Muscle layer of colon (tissue), 2 donors: ENCODE measurements at regions not wholly inside any gene's neighbourhood (a gene's known extent, or its start where the extent isn't known, plus 50 kb on each side); places are given as distances from the start of the nearest gene placed in this dataset.

Experiments used
- H3K27ac ChIP-seq: one replicate; pipeline ENCODE4 v1.7.0; 2013; ENCODE audit warnings: low read depth, mild to moderate bottlenecking, low read length, moderate library complexity
- H3K27me3 ChIP-seq, 2 donors: one replicate each; pipeline ENCODE4 v1.7.0; 2013; ENCODE audit warnings: low read length in 2 of 2, mild to moderate bottlenecking in 2 of 2; ENCODE audit not compliant: insufficient read depth in 2 of 2, control insufficient read depth in 1 of 2
- H3K36me3 ChIP-seq: one replicate; pipeline ENCODE4 v1.7.0; 2013; ENCODE audit warnings: mild to moderate bottlenecking, low read length; ENCODE audit not compliant: insufficient read depth
- H3K4me1 ChIP-seq: one replicate; pipeline ENCODE4 v1.7.0; 2013; ENCODE audit warnings: mild to moderate bottlenecking, low read length; ENCODE audit not compliant: insufficient read depth
- H3K4me3 ChIP-seq, 2 donors: one replicate each; pipeline ENCODE4 v1.7.0; 2013; ENCODE audit warnings: low read length in 2 of 2, low read depth in 1 of 2, mild to moderate bottlenecking in 1 of 2, moderate library complexity in 1 of 2
- H3K9ac ChIP-seq: one replicate; pipeline ENCODE4 v1.7.0; 2013; ENCODE audit warnings: low read length
- H3K9me3 ChIP-seq: one replicate; pipeline ENCODE4 v1.7.0; 2013; ENCODE audit warnings: mild to moderate bottlenecking, low read length
- donor health status: abdominal sarcoma.
- donor health status: Adenocarcinoma of cecum.

DNA sequence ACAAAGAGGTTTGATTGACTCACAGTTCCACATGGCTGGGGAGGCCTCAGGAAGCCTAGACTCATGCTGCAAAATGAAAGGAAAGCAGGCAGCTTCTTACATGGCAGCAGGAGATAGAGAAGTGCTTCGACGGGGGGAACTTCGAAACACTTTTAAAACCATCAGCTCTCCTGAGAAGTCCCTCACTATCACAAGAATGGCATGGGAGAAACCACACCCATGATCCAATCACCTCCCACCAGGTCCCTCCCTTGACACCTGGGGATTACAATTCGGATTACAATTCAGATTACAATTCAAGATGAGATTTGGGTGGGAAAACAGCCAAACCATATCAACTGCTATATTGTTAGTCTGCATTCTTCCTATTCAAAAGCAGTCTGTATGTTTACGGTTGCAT, 322.3 kb upstream of the ISL1 start:
- Histone ChIP-seq H3K4me1 (no peaks in the 10 kb centered on the region), H3K9me3 (no peaks in the 10 kb centered on the region), H3K9ac (no peak overlapping the region), H3K27ac (no peak overlapping the region), H3K4me3 (no peak overlapping the region), H3K36me3 (no peaks in the 10 kb centered on the region), H3K27me3 (no peaks in the 10 kb centered on the region)

DNA sequence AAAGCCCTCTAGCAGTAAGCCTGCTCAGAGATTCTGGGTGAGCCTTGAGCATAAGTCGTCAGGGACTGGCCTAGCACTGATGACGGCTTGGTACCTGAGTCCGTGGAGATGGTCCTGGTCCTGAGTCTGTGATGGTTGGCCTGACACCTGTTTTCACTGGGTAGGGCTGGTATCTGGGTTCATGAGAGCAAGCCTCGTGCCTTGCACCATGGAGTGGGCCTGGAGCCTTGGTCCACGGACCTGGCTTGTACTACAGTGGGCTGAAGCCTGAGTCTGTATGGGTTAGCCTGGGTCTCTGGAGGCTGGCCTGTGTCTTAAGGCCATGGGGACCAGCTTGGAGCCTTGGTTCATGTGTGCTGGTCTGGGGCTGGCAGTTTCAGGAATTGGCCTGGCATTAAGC, 310.3 kb upstream of the ISL1 start:
- no peaks in the 10 kb centered on the region for H3K27me3 ChIP-seq
- no peaks in the 10 kb centered on the region for H3K9me3 ChIP-seq
- H3K36me3 ChIP-seq: no peaks in the 10 kb centered on the region
- H3K27ac ChIP-seq: no peak overlapping the region
- no peaks in the 10 kb centered on the region for H3K4me1 ChIP-seq
- H3K9ac ChIP-seq: no peak overlapping the region
- no peak overlapping the region for H3K4me3 ChIP-seq

DNA sequence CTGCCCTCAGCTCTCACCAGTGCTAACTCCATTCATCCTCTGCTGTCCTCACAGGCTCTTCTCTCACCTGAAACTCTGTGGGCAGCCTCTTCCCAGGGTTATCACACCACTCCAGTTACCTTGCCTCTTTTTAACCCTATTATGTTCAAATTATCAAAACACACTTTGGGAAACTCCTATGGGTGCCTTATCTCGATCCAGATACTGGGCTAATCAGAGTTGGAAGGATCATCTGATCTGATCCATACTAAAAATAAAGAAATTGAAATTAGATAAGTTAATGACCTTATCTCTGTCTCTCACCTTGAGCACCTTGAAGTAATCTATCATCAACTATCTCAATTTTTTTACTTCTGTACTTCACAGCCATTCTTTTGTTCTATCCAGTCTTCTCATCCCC, 300.5 kb upstream of the ISL1 start:
- Histone ChIP-seq H3K4me1 (no peaks in the 10 kb centered on the region), H3K9me3 (no peaks in the 10 kb centered on the region), H3K27ac (no peak overlapping the region), H3K4me3 (no peak overlapping the region), H3K36me3 (no peaks in the 10 kb centered on the region), H3K27me3 (no peaks in the 10 kb centered on the region), H3K9ac (no peak overlapping the region)

DNA sequence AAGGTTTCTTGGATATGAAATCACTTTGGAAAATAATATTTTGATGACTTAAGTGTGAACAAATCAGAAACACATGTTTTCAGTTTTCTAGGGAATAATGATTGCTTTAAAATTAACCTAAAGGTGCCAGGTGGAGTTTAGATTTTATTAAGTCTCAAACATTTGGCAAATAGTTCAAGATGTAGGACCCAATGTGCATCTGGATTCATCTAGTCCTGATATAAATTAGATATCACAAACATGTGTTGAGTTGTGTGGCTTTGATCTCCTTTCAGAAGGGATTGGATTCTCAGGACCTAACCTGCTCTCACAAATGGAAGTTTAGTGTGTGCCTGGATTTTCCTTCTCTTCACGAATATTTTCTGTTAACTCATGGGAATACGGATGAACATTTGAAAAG, 291.4 kb upstream of the ISL1 start:
- H3K9me3 ChIP-seq: no peaks in the 10 kb centered on the region
- H3K27me3 ChIP-seq: no peaks in the 10 kb centered on the region
- no peaks in the 10 kb centered on the region for H3K36me3 ChIP-seq
- no peak overlapping the region for H3K27ac ChIP-seq
- no peaks in the 10 kb centered on the region for H3K4me1 ChIP-seq
- no peak overlapping the region for H3K9ac ChIP-seq
- no peak overlapping the region for H3K4me3 ChIP-seq

DNA sequence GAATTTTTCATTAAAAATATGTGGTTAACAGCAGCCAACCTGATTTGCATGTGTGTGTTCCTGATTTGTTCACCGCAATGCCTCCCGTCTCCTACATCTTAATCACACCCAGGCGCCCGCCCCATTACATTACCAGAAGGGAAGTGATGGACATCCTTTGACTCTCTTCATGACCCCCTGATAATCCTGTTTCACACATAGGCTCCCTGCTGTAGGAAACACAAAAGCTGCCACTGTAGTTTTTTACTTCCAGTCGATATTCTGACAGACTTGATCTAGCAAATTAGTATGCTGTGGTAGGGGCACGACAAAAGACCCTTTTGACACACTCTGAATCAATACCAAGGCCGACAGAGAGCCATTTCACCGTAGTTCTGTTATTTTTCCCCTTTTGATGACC, 287.8 kb upstream of the ISL1 start:
- H3K4me1 ChIP-seq: no peaks in the 10 kb centered on the region
- H3K27ac ChIP-seq: no peak overlapping the region
- no peaks in the 10 kb centered on the region for H3K27me3 ChIP-seq
- no peaks in the 10 kb centered on the region for H3K9me3 ChIP-seq
- no peaks in the 10 kb centered on the region for H3K36me3 ChIP-seq
- no peak overlapping the region for H3K9ac ChIP-seq
- H3K4me3 ChIP-seq: no peak overlapping the region

DNA sequence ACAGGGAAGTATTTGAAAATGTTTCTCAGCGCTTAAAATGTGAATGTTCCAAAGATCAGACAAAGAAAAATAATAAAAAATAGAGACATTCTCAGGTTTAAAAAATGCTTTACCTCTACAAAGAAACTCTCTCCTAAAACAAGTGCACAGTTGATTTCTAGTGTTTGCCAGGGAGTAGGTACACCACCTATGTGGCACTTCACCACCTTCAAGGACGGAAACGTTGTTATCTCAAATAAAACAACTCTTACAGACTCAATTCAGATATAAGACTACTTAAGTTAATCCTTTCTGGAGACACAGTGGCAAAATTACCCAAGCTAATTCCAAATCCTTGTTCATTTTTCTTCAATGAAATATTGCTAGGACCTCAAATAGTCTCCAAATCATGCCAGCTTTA, 286.4 kb upstream of the ISL1 start:
- no peaks in the 10 kb centered on the region for H3K9me3 ChIP-seq
- no peaks in the 10 kb centered on the region for H3K27me3 ChIP-seq

DNA sequence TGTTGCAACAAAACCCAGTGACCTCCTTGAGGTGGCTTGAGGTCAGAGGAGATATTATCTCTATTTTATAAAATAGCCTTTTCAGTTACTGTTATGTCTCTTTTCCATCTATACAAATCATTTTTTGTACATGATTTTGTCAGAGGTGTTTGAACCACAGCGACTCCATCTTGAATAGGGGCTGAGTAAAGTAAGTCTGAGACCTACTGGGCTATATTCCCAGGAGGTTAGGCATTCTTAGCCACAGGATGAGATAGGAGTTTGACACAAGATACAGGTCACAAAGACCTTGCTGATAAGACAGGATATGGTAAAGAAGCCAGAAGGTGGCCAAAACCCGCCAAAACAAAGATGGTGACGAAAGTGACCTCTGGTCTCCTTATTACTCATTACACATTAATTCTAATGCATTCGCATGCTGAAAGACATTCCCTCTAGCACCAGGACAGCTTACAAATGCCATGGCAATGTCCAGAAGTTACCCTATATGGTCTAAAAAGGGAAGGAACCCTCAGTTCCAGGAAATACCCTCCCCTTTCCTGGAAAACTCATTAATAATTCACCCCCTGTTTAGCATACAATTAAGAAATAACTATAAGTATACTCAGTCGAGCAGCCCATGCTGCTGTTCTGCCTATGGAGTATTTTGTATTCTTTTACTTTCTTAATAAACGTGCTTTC, 283.9 kb upstream of the ISL1 start:
- Histone ChIP-seq H3K27me3 (no peaks in the 10 kb centered on the region), H3K4me3 (no peak overlapping the region), H3K9me3 (no peaks in the 10 kb centered on the region), H3K27ac (no peak overlapping the region), H3K9ac (no peak overlapping the region), H3K36me3 (no peaks in the 10 kb centered on the region), H3K4me1 (no peaks in the 10 kb centered on the region)

More for the DNA sequence above, 286.4 kb upstream of the ISL1 start:
- H3K4me1 ChIP-seq: no peaks in the 10 kb centered on the region
- no peak overlapping the region for H3K9ac ChIP-seq
- H3K4me3 ChIP-seq: no peak overlapping the region
- H3K36me3 ChIP-seq: no peaks in the 10 kb centered on the region
- H3K27ac ChIP-seq: no peak overlapping the region

DNA sequence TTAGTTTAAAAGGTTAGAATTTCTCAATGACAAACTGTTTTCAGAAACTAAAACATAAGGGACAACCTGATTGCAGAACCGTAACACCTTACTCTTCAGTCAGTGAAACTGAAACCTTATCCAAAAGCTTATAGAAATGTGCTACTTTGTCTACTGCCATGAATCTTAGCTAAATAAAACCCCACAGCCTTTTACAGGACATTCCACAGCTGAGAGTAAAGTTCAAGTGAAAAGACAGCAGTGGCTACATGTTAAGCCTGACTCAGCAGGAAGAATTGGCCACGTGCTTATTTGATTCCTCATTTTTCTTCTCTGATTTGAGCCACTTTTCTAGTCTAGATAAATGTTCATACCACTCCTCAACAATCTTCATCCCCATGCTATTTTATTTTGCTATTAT, 278.7 kb upstream of the ISL1 start:
- Histone ChIP-seq H3K4me3 (no peak overlapping the region), H3K27me3 (no peaks in the 10 kb centered on the region), H3K4me1 (no peaks in the 10 kb centered on the region), H3K36me3 (no peaks in the 10 kb centered on the region), H3K9me3 (no peaks in the 10 kb centered on the region), H3K9ac (no peak overlapping the region), H3K27ac (no peak overlapping the region)

DNA sequence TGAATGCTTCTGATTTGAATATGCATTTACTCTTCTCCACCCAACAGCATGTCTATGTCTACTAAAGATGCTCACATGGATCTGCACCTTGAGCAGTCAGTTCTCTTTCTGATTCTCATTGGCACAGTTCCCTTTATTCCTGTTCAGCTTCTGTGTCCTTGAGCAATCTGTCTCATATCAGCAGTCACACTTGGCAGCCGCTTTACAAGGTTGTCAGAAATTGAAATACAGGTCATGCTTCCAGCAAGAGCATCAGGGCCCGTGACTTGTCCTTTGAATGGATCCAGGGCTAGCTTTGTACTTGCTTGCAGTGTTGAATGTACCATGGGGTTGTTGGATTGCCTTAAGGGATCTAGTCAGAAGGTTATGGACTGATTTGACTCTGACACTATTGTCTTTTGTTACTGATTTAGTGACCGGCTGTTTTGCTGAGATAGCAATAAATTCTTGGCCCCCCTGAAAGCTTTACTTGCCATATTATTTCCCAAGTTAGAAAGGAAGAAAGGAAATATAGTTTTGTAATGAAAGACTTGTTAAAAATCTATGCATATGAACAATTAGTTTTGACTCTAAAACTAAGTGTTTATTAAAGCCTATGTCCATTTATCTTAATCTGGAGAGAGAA, 273.4 kb upstream of the ISL1 start:
- Histone ChIP-seq H3K4me1 (no peaks in the 10 kb centered on the region), H3K36me3 (no peaks in the 10 kb centered on the region), H3K27me3 (no peaks in the 10 kb centered on the region), H3K9ac (no peak overlapping the region), H3K4me3 (no peak overlapping the region), H3K9me3 (no peaks in the 10 kb centered on the region), H3K27ac (no peak overlapping the region)

DNA sequence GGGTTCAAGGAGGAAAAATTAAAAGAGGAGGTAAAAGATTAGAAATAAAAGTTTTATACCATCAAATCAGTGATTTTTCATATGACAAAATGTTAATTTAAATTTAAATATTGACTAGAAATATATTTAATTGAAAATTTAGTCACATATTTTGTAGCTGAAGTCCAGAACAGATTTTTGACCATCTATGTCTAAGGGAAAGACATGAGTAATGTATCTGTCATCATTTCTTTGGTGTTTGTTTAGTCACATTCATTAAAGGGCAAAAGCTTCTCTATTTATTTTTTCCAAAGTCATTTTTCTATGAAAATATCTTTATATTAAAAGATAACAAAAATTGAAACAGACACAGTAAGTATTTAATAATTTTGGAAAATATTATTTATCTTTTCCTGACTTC, 252.0 kb upstream of the ISL1 start:
- Histone ChIP-seq H3K9ac (no peak overlapping the region), H3K27me3 (no peaks in the 10 kb centered on the region), H3K27ac (no peak overlapping the region), H3K9me3 (no peaks in the 10 kb centered on the region), H3K36me3 (no peaks in the 10 kb centered on the region), H3K4me3 (no peak overlapping the region), H3K4me1 (no peaks in the 10 kb centered on the region)

DNA sequence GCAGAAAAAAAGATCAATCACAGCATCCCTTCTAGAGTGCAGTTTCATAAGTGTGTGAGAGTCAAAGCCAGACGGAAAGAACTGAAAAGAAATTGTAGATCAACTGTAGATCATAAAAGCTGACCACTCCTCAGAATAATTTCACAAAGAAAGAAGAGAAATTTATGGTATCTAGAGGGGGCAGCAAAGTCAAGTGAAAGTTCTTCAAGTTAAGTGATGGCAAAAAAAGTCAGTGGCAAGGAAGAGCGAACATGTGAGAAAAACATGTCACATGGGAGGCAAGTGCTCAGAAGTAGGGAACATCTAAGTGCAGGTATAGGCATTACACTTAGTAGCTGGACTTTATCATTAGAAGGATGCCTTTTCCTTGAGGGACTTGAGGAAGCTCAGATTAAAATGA, 245.1 kb upstream of the ISL1 start:
- H3K9me3 ChIP-seq: no peaks in the 10 kb centered on the region
- H3K36me3 ChIP-seq: no peaks in the 10 kb centered on the region

DNA sequence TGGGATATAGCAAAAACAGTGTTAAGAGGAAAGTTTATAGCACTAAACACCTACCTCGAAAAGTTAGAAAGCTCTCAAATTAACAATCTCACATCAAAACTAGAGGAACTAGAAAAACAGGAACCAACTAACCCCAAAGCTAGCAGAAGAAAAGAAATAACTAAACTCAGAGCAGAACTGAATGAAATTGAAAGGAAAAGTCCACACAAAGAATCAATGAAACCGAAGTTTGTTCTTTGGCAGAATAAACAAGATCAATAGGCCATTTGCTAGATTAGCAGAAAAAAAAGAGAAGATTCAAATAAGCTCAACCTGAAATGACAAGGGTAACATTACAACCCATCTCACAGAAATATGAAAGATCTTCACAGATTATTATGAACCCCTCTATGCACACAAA, 234.8 kb upstream of the ISL1 start:
- Histone ChIP-seq H3K27ac (no peak overlapping the region), H3K4me1 (no peaks in the 10 kb centered on the region)

More for the DNA sequence above, 245.1 kb upstream of the ISL1 start:
- Histone ChIP-seq H3K27ac (no peak overlapping the region), H3K4me3 (no peak overlapping the region), H3K9ac (no peak overlapping the region), H3K4me1 (no peaks in the 10 kb centered on the region), H3K27me3 (no peaks in the 10 kb centered on the region)

More for the DNA sequence above, 234.8 kb upstream of the ISL1 start:
- H3K9me3 ChIP-seq: no peaks in the 10 kb centered on the region
- no peak overlapping the region for H3K9ac ChIP-seq
- no peak overlapping the region for H3K4me3 ChIP-seq
- H3K27me3 ChIP-seq: no peaks in the 10 kb centered on the region
- no peaks in the 10 kb centered on the region for H3K36me3 ChIP-seq
